Spleen (tissue), 7 donors: ENCODE measurements at regions not wholly inside any gene's neighbourhood (a gene's known extent, or its start where the extent isn't known, plus 50 kb on each side); places are given as distances from the start of the nearest gene placed in this dataset.

Source experiments
- CTCF ChIP-seq, 11 experiments: fragments of 200-600 bp in 7 of 11; fragments of 450-650 bp in 4 of 11; sonication (generic) in 4 of 11; IDR thresholded peaks in 8 of 11; conservative IDR thresholded peaks in 3 of 11; 1 replicate in 7 of 11; 2 replicates in 4 of 11; pipeline versions ENCODE4 v1.4.0 to v1.8.0; 2016 to 2021; ENCODE audit warnings: antibody characterized with exemption in 11 of 11, inconsistent platforms in 4 of 11, mild to moderate bottlenecking in 1 of 11
- POLR2A ChIP-seq, 3 donors: fragments of 450-650 bp; IDR thresholded peaks; one replicate each; pipeline ENCODE4 v1.5.1; 2017; ENCODE audit warnings: antibody characterized with exemption in 3 of 3, mild to moderate bottlenecking in 1 of 3
- POLR2AphosphoS5 ChIP-seq, 3 donors: sonication (generic); formaldehyde crosslinking; IDR thresholded peaks; one replicate each; pipeline ENCODE4 v1.5.1; 2017; ENCODE audit warnings: antibody characterized with exemption in 3 of 3
- donor health status: DM: no; HTN: no; CAD: no; lungs with moderate emphysema.
- donor health status: DM: no; HTN: no; CAD: no.
- donor health status: DM: no; HTN: no; CAD: no.

- TF ChIP-seq CTCF (IDR thresholded peaks at IDR 0.05 in 8 of 11, conservative IDR thresholded peaks at IDR 0.05 in 3 of 11) (no peak), POLR2A (IDR thresholded peaks at IDR 0.05) (no peak), POLR2AphosphoS5 (IDR thresholded peaks at IDR 0.05) (no peak)
These were observed 87.9 kb downstream of the AIPL1 start for GRCh38 chr17:6346986-6347385.
